ENCODE measurements at regions not wholly inside any gene's neighbourhood (a gene's known extent, or its start where the extent isn't known, plus 50 kb on each side); places are given as distances from the start of the nearest gene placed in this dataset.
A peak's percentile ranks its signal among the peaks of the same experiment; 100 is the strongest.

GRCh38 chr2:194867328-194867727 lies 789.7 kb upstream of the SLC39A10 start (continued):
- TF ChIP-seq ZNF761 (CRISPR knock-in tag; conservative IDR thresholded peaks at IDR 0.05) = no peak
- TF ChIP-seq MTF2 (CRISPR knock-in tag; IDR thresholded peaks at IDR 0.05; ENCODE audit: borderline replicate concordance) = no peak
- TF ChIP-seq, protein P1, sequence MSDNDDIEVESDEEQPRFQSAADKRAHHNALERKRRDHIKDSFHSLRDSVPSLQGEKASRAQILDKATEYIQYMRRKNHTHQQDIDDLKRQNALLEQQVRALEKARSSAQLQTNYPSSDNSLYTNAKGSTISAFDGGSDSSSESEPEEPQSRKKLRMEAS (IDR thresholded peaks at IDR 0.05) = no peak
- TF ChIP-seq SP2 (CRISPR knock-in tag; IDR thresholded peaks at IDR 0.05) = no peak
- TF ChIP-seq, protein P2, sequence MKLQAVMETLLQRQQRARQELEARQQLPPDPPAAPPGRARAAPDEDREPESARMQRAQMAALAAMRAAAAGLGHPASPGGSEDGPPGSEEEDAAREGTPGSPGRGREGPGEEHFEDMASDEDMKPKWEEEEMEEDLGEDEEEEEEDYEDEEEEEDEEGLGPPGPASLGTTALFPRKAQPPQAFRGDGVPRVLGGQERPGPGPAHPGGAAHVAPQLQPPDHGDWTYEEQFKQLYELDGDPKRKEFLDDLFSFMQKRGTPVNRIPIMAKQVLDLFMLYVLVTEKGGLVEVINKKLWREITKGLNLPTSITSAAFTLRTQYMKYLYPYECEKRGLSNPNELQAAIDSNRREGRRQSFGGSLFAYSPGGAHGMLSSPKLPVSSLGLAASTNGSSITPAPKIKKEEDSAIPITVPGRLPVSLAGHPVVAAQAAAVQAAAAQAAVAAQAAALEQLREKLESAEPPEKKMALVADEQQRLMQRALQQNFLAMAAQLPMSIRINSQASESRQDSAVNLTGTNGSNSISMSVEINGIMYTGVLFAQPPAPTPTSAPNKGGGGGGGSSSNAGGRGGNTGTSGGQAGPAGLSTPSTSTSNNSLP (IDR thresholded peaks at IDR 0.05; ENCODE audit: low read depth, low read length) = 0 out of 2 replicates have a peak, but pooled peaks have one; percentile 7
- 0 out of 2 replicates have a peak, but pooled peaks have one; percentile 11 for TF ChIP-seq STAG1 (CRISPR knock-in tag; IDR thresholded peaks at IDR 0.05)
- no peak for TF ChIP-seq KLF9 (CRISPR knock-in tag; IDR thresholded peaks at IDR 0.05; ENCODE audit: low read depth)
- no peak for TF ChIP-seq NFKBIZ (CRISPR knock-in tag; IDR thresholded peaks at IDR 0.05)
- TF ChIP-seq ZNF160 (CRISPR knock-in tag; IDR thresholded peaks at IDR 0.05) = no peak
- TF ChIP-seq RELA (CRISPR knock-in tag; IDR thresholded peaks at IDR 0.05) = no peak
- no peak for TF ChIP-seq TBX2 (CRISPR knock-in tag; IDR thresholded peaks at IDR 0.05; ENCODE audit: borderline replicate concordance)

DNA sequence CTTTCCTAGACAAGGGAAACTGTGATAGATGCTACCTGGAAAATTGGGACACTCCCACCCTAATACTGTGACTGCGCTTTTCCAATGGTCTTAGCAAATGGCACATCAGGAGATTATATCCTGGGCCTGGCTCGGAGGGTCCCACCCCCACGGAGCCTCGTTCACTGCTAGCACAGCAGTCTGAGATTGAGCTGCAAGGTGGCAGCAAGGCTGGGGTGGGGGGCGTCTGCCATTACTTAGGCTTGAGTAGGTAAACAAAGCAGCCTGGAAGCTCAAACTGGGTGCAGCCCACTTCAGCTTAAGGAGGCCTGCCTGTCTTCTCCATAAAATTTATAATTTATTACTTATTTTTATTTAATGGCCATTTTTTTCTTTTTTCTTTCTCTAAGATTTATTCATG lies 802.1 kb upstream of the SLC39A10 start:
- ChIA-PET CTCF (ENCODE audit: low intra/inter-chr PET ratio, low total read pairs) (no interaction called here), POLR2A (no interaction called here)
- DNase-seq (ENCODE audit: low spot score) (no peak), FAIRE-seq (no peak), ATAC-seq (no peak)
- in situ Hi-C loops (cut with HindIII; ENCODE audit: extremely low pct_ligation_motif_present, low pct_unique_long_range_greater_than_20kb) (no loop called here), intact Hi-C loops (cut with micrococcal nuclease; ENCODE audit: unreplicated experiment) (no loop called here)
- no peaks in the 10 kb centered on the region for H3K79me2 ChIP-seq (ENCODE audit: insufficient read depth, low read length)
- no peaks in the 10 kb centered on the region for H3K9me3 ChIP-seq (ENCODE audit: low read length)
- H2AFZ ChIP-seq (ENCODE audit: low read length) = no peak overlapping the region
- H3K9ac ChIP-seq (ENCODE audit: insufficient read depth, low read depth, low read length) = no peak overlapping the region
- no peaks in the 10 kb centered on the region for H3K36me3 ChIP-seq (replicated peaks in 1 of 2; ENCODE audit: control insufficient read depth in 1 of 2, insufficient read depth in 2 of 2, low read length in 2 of 2)
- H3K4me3 ChIP-seq (replicated peaks in 1 of 3; ENCODE audit: insufficient read depth in 1 of 3, low read depth in 2 of 3, low read length in 3 of 3) = no peak overlapping the region
- H3K27me3 ChIP-seq (ENCODE audit: control insufficient read depth in 1 of 2, insufficient read depth in 2 of 2, low read length in 2 of 2) = no peaks in the 10 kb centered on the region
- H4K20me1 ChIP-seq (ENCODE audit: insufficient read depth, low read length) = no peaks in the 10 kb centered on the region
- no peak overlapping the region for H3K4me2 ChIP-seq (ENCODE audit: low read depth, low read length)
- H3K4me1 ChIP-seq (ENCODE audit: insufficient read depth, low read length) = no peaks in the 10 kb centered on the region
- WGBS (ENCODE audit: low lambda C conversion rate) = 0% methylated on average over 1 of the region's 5 CpGs
- H3K27ac ChIP-seq (ENCODE audit: extremely low read length, insufficient read depth, low read length) = no peak overlapping the region
- BruUV-seq (replicated peaks) = no TSS peak
- TF ChIP-seq, protein P3, sequence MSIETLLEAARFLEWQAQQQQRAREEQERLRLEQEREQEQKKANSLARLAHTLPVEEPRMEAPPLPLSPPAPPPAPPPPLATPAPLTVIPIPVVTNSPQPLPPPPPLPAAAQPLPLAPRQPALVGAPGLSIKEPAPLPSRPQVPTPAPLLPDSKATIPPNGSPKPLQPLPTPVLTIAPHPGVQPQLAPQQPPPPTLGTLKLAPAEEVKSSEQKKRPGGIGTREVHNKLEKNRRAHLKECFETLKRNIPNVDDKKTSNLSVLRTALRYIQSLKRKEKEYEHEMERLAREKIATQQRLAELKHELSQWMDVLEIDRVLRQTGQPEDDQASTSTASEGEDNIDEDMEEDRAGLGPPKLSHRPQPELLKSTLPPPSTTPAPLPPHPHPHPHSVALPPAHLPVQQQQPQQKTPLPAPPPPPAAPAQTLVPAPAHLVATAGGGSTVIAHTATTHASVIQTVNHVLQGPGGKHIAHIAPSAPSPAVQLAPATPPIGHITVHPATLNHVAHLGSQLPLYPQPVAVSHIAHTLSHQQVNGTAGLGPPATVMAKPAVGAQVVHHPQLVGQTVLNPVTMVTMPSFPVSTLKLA (IDR thresholded peaks at IDR 0.05) = no peak
- TF ChIP-seq ZSCAN12 (CRISPR knock-in tag; IDR thresholded peaks at IDR 0.05) (no peak), ZFX (CRISPR knock-in tag; IDR thresholded peaks at IDR 0.05; ENCODE audit: low read depth) (no peak), STAT5B (CRISPR knock-in tag; IDR thresholded peaks at IDR 0.05) (no peak), MTA3 (CRISPR knock-in tag; IDR thresholded peaks at IDR 0.05) (no peak), SNRNP70 (IDR thresholded peaks at IDR 0.05; ENCODE audit: low read depth, low read length) (no peak), ZNF775 (CRISPR knock-in tag; IDR thresholded peaks at IDR 0.05; ENCODE audit: borderline replicate concordance) (no peak), ZNF431 (CRISPR knock-in tag; IDR thresholded peaks at IDR 0.05; ENCODE audit: borderline replicate concordance, low read depth) (no peak)
- TF ChIP-seq, protein P4, sequence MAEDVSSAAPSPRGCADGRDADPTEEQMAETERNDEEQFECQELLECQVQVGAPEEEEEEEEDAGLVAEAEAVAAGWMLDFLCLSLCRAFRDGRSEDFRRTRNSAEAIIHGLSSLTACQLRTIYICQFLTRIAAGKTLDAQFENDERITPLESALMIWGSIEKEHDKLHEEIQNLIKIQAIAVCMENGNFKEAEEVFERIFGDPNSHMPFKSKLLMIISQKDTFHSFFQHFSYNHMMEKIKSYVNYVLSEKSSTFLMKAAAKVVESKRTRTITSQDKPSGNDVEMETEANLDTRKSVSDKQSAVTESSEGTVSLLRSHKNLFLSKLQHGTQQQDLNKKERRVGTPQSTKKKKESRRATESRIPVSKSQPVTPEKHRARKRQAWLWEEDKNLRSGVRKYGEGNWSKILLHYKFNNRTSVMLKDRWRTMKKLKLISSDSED (CRISPR knock-in tag; IDR thresholded peaks at IDR 0.05) = no peak
- TF ChIP-seq, protein P5, sequence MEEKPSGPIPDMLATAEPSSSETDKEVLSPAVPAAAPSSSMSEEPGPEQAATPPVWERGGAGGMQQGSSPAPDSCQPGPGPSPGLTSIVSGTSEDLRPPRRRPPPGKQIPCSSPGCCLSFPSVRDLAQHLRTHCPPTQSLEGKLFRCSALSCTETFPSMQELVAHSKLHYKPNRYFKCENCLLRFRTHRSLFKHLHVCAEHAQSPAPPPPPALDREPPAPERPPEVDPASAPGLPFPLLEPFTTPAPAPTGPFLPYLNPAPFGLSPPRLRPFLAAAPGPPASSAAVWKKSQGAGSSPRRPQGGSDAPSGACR (CRISPR knock-in tag; IDR thresholded peaks at IDR 0.05) = no peak
